ENCODE measurements at regions not wholly inside any gene's neighbourhood (a gene's known extent, or its start where the extent isn't known, plus 50 kb on each side); places are given as distances from the start of the nearest gene placed in this dataset.
"Not testable (repeated sequence)": the region's sequence is repeated elsewhere in the genome, so short reads cannot be mapped to it uniquely, and the experiment has no call there.

DNA sequence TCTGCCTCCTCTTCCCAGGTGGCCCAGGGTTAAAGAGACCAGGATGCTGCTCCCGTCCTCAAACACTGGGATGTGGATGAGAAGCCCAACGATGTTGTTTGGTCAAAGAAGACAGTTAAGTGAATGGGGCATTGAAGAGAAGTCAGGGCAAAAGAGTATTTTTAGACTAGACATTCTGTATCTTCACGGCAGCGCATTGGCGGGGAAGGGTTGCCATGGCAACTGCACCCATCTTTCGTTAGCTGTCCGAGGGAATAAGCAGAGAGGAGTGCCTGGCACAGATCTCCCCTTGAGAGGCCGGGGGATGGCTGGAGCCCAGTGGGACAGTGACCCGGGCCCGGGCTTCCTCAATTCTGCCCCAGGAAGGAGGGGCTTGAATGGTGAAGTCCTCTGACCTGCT lies 56.4 kb upstream of the GPR31 start:
- ChIA-PET POLR2A (ENCODE audit: low non-redundant PET) (no interaction called here), CTCF (no interaction called here)
- Histone ChIP-seq H3K4me1 (ENCODE audit: insufficient read depth, low read length, poor library complexity, severe bottlenecking) (no peaks in the 10 kb centered on the region), H3K9me3 (ENCODE audit: low read depth, low read length, poor library complexity, severe bottlenecking) (no peaks in the 10 kb centered on the region), H3K27ac (ENCODE audit: low read depth, low read length, poor library complexity, severe bottlenecking) (no peak overlapping the region), H3K36me3 (ENCODE audit: insufficient read depth, low read length, poor library complexity, severe bottlenecking) (no peaks in the 10 kb centered on the region), H3K27me3 (replicated peaks; ENCODE audit: insufficient read depth, low read depth, low read length, poor library complexity) (no peaks in the 10 kb centered on the region), H3K4me3 (ENCODE audit: low read depth, low read length, poor library complexity, severe bottlenecking) (no peak overlapping the region)
- intact Hi-C loops (cut with micrococcal nuclease; ENCODE audit: unreplicated experiment), result no loop called here
- DNase-seq (ENCODE audit: low spot score), result no peak
- TF ChIP-seq EZH2 (IDR thresholded peaks at IDR 0.05; ENCODE audit: borderline replicate concordance, low read depth, low read length, poor library complexity, severe bottlenecking), result no peak
- TF ChIP-seq, protein P1, sequence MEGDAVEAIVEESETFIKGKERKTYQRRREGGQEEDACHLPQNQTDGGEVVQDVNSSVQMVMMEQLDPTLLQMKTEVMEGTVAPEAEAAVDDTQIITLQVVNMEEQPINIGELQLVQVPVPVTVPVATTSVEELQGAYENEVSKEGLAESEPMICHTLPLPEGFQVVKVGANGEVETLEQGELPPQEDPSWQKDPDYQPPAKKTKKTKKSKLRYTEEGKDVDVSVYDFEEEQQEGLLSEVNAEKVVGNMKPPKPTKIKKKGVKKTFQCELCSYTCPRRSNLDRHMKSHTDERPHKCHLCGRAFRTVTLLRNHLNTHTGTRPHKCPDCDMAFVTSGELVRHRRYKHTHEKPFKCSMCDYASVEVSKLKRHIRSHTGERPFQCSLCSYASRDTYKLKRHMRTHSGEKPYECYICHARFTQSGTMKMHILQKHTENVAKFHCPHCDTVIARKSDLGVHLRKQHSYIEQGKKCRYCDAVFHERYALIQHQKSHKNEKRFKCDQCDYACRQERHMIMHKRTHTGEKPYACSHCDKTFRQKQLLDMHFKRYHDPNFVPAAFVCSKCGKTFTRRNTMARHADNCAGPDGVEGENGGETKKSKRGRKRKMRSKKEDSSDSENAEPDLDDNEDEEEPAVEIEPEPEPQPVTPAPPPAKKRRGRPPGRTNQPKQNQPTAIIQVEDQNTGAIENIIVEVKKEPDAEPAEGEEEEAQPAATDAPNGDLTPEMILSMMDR (conservative IDR thresholded peaks at IDR 0.05; ENCODE audit: low read depth, low read length), result no peak
- BruUV-seq (replicated peaks), result no TSS peak

GRCh38 chr6:167215429-167216250 lies 57.9 kb upstream of the GPR31 start:
- H3K4me1 ChIP-seq (ENCODE audit: insufficient read depth, low read length, poor library complexity, severe bottlenecking); POLR2A ChIA-PET (ENCODE audit: low non-redundant PET); DNase-seq (ENCODE audit: low spot score); H3K9me3 ChIP-seq (ENCODE audit: low read depth, low read length, poor library complexity, severe bottlenecking); intact Hi-C loops (cut with micrococcal nuclease; ENCODE audit: unreplicated experiment); H3K27me3 ChIP-seq (replicated peaks; ENCODE audit: insufficient read depth, low read depth, low read length, poor library complexity); BruUV-seq (replicated peaks); H3K27ac ChIP-seq (ENCODE audit: low read depth, low read length, poor library complexity, severe bottlenecking); CTCF ChIA-PET; H3K4me3 ChIP-seq (ENCODE audit: low read depth, low read length, poor library complexity, severe bottlenecking); H3K36me3 ChIP-seq (ENCODE audit: insufficient read depth, low read length, poor library complexity, severe bottlenecking): not testable (repeated sequence)

GRCh38 chr6:167216390-167217050 lies 58.7 kb upstream of the GPR31 start:
- H3K9me3 ChIP-seq (ENCODE audit: low read depth, low read length, poor library complexity, severe bottlenecking); H3K27me3 ChIP-seq (replicated peaks; ENCODE audit: insufficient read depth, low read depth, low read length, poor library complexity); CTCF ChIA-PET; H3K27ac ChIP-seq (ENCODE audit: low read depth, low read length, poor library complexity, severe bottlenecking); H3K4me3 ChIP-seq (ENCODE audit: low read depth, low read length, poor library complexity, severe bottlenecking); H3K4me1 ChIP-seq (ENCODE audit: insufficient read depth, low read length, poor library complexity, severe bottlenecking); BruUV-seq (replicated peaks); H3K36me3 ChIP-seq (ENCODE audit: insufficient read depth, low read length, poor library complexity, severe bottlenecking); POLR2A ChIA-PET (ENCODE audit: low non-redundant PET); intact Hi-C loops (cut with micrococcal nuclease; ENCODE audit: unreplicated experiment); DNase-seq (ENCODE audit: low spot score): not testable (repeated sequence)

- H3K27me3 ChIP-seq (replicated peaks; ENCODE audit: insufficient read depth, low read depth, low read length, poor library complexity); H3K36me3 ChIP-seq (ENCODE audit: insufficient read depth, low read length, poor library complexity, severe bottlenecking); H3K4me3 ChIP-seq (ENCODE audit: low read depth, low read length, poor library complexity, severe bottlenecking); H3K9me3 ChIP-seq (ENCODE audit: low read depth, low read length, poor library complexity, severe bottlenecking); POLR2A ChIA-PET (ENCODE audit: low non-redundant PET); H3K27ac ChIP-seq (ENCODE audit: low read depth, low read length, poor library complexity, severe bottlenecking); H3K4me1 ChIP-seq (ENCODE audit: insufficient read depth, low read length, poor library complexity, severe bottlenecking); CTCF ChIA-PET; DNase-seq (ENCODE audit: low spot score); BruUV-seq (replicated peaks); intact Hi-C loops (cut with micrococcal nuclease; ENCODE audit: unreplicated experiment): not testable (repeated sequence)
These were observed 59.3 kb upstream of the GPR31 start for GRCh38 chr6:167217073-167217472.
